ENCODE measurements at regions not wholly inside any gene's neighbourhood (a gene's known extent, or its start where the extent isn't known, plus 50 kb on each side); places are given as distances from the start of the nearest gene placed in this dataset.
"Not testable (repeated sequence)": the region's sequence is repeated elsewhere in the genome, so short reads cannot be mapped to it uniquely, and the experiment has no call there.

- no peak overlapping the region for H3K4me3 ChIP-seq (ENCODE audit: low read length)
- DNase-seq (ENCODE audit: low read depth) = peak; percentile 20
- no peak for TF ChIP-seq CTCF (conservative IDR thresholded peaks at IDR 0.05; ENCODE audit: low read length)
Observed at GRCh38 chr6:121592261-121592935, 157.0 kb downstream of the GJA1 start.

- no peak for TF ChIP-seq CTCF (conservative IDR thresholded peaks at IDR 0.05; ENCODE audit: low read length)
- H3K4me3 ChIP-seq (ENCODE audit: low read length) = no peak overlapping the region
- peak; percentile 43 for DNase-seq (ENCODE audit: low read depth)
Observed at GRCh38 chr6:121593011-121593641, 157.7 kb downstream of the GJA1 start.

GRCh38 chr6:121594053-121594452, 158.6 kb downstream of the GJA1 start:
- TF ChIP-seq CTCF (conservative IDR thresholded peaks at IDR 0.05; ENCODE audit: low read length) = no peak
- DNase-seq (ENCODE audit: low read depth) = no peak
- H3K4me3 ChIP-seq (ENCODE audit: low read length) = no peak overlapping the region

- no peak for DNase-seq (ENCODE audit: low read depth)
- TF ChIP-seq CTCF (conservative IDR thresholded peaks at IDR 0.05; ENCODE audit: low read length) = no peak
- H3K4me3 ChIP-seq (ENCODE audit: low read length) = no peak overlapping the region
Observed at GRCh38 chr6:121595646-121596045, 160.2 kb downstream of the GJA1 start.

- no peak for DNase-seq (ENCODE audit: low read depth)
- TF ChIP-seq CTCF (conservative IDR thresholded peaks at IDR 0.05; ENCODE audit: low read length) = no peak
Observed at GRCh38 chr6:121596441-121596840, 161.0 kb downstream of the GJA1 start.

GRCh38 chr6:121597654-121598053, 162.2 kb downstream of the GJA1 start:
- TF ChIP-seq CTCF (conservative IDR thresholded peaks at IDR 0.05; ENCODE audit: low read length) = no peak
- peak; percentile 27 for DNase-seq (ENCODE audit: low read depth)
- no peak overlapping the region for H3K4me3 ChIP-seq (ENCODE audit: low read length)

More at GRCh38 chr6:121596441-121596840, 161.0 kb downstream of the GJA1 start:
- no peak overlapping the region for H3K4me3 ChIP-seq (ENCODE audit: low read length)

GRCh38 chr6:121599331-121599730, 163.9 kb downstream of the GJA1 start:
- H3K4me3 ChIP-seq (ENCODE audit: low read length); DNase-seq (ENCODE audit: low read depth): not testable (repeated sequence)
